H9 (cell line): ENCODE measurements at regions not wholly inside any gene's neighbourhood (a gene's known extent, or its start where the extent isn't known, plus 50 kb on each side); places are given as distances from the start of the nearest gene placed in this dataset.

Source experiments
- DNase-seq: peaks from one replicate; pipeline ENCODE4 v3.0.0-alpha.2; 2017
- H2AFZ ChIP-seq: one replicate; pipeline ENCODE4 v1.6.1; 2013; ENCODE audit warnings: mild to moderate bottlenecking, low read length, control low read depth, moderate library complexity
- H2AK5ac ChIP-seq: 2 replicates; pipeline ENCODE4 v1.6.1; 2013; ENCODE audit warnings: low read length, control low read depth, mixed read lengths; ENCODE audit not compliant: insufficient read length
- H2BK120ac ChIP-seq: one replicate; pipeline ENCODE4 v1.6.1; 2013; ENCODE audit warnings: low read depth, mild to moderate bottlenecking, low read length, control low read depth, inconsistent platforms; ENCODE audit not compliant: poor library complexity, severe bottlenecking
- H2BK12ac ChIP-seq: 2 replicates; pipeline ENCODE4 v1.6.1; 2013; ENCODE audit warnings: low read length, control low read depth, mixed read lengths, low read depth; ENCODE audit not compliant: insufficient read length
- H2BK15ac ChIP-seq: 2 replicates; pipeline ENCODE4 v1.6.1; 2013; ENCODE audit warnings: low read depth, low read length, control low read depth
- H2BK20ac ChIP-seq: one replicate; pipeline ENCODE4 v1.6.1; 2013; ENCODE audit warnings: low read depth, mild to moderate bottlenecking, low read length, control low read depth, inconsistent platforms; ENCODE audit not compliant: poor library complexity, severe bottlenecking
- H2BK5ac ChIP-seq: 2 replicates; pipeline ENCODE4 v1.6.1; 2013; ENCODE audit warnings: low read length, control low read depth, mixed read lengths; ENCODE audit not compliant: insufficient read length
- H3K14ac ChIP-seq: 2 replicates; pipeline ENCODE4 v1.6.1; 2013; ENCODE audit warnings: low read length, control low read depth; ENCODE audit not compliant: insufficient read depth
- H3K18ac ChIP-seq: 2 replicates; pipeline ENCODE4 v1.6.1; 2013; ENCODE audit warnings: low read depth, mild to moderate bottlenecking, mixed read lengths, low read length, control low read depth; ENCODE audit not compliant: insufficient read length
- H3K23ac ChIP-seq: 2 replicates; pipeline ENCODE4 v1.6.1; 2013; ENCODE audit warnings: low read length, control low read depth, mixed read lengths, low read depth; ENCODE audit not compliant: insufficient read length
- H3K23me2 ChIP-seq: 2 replicates; pipeline ENCODE4 v1.6.1; 2013; ENCODE audit warnings: low read depth, mild to moderate bottlenecking, mixed read lengths, low read length, control low read depth; ENCODE audit not compliant: insufficient read length, poor library complexity, severe bottlenecking
- H3K27ac ChIP-seq: 2 replicates; pipeline ENCODE4 v1.5.1; 2013; ENCODE audit warnings: low read length, control low read depth, mixed read lengths, low read depth; ENCODE audit not compliant: insufficient read length
- H3K27me3 ChIP-seq: 2 replicates; pipeline ENCODE4 v1.6.1; 2013; ENCODE audit warnings: low read length, control low read depth, inconsistent platforms; ENCODE audit not compliant: insufficient read depth
- H3K4ac ChIP-seq: 2 replicates; pipeline ENCODE4 v1.6.1; 2013; ENCODE audit warnings: low read depth, mild to moderate bottlenecking, control low read depth, inconsistent platforms, low read length, moderate library complexity
- H3K4me1 ChIP-seq: 2 replicates; pipeline ENCODE4 v1.6.1; 2013; ENCODE audit warnings: low read length, control low read depth, inconsistent platforms; ENCODE audit not compliant: insufficient read depth
- H3K4me2 ChIP-seq: 2 replicates; pipeline ENCODE4 v1.6.1; 2013; ENCODE audit warnings: low read length, control low read depth, mixed read lengths; ENCODE audit not compliant: insufficient read length, insufficient read depth
- H3K56ac ChIP-seq: 2 replicates; pipeline ENCODE4 v1.6.1; 2013; ENCODE audit warnings: low read depth, mild to moderate bottlenecking, mixed read lengths, low read length, control low read depth; ENCODE audit not compliant: insufficient read length
- H3K79me1 ChIP-seq: 2 replicates; pipeline ENCODE4 v1.6.1; 2013; ENCODE audit warnings: low read depth, mild to moderate bottlenecking, moderate library complexity, low read length, control low read depth, inconsistent platforms; ENCODE audit not compliant: insufficient read depth, poor library complexity, severe bottlenecking
- H3K79me2 ChIP-seq: 2 replicates; pipeline ENCODE4 v1.6.1; 2013; ENCODE audit warnings: low read length, control low read depth, inconsistent platforms; ENCODE audit not compliant: insufficient read depth
- H3K9ac ChIP-seq: 2 replicates; pipeline ENCODE4 v1.6.1; 2013; ENCODE audit warnings: low read length, control low read depth, mixed read lengths; ENCODE audit not compliant: insufficient read length; ENCODE audit errors: extremely low read depth
- H3K9me3 ChIP-seq: one replicate; pipeline ENCODE4 v1.6.1; 2013; ENCODE audit warnings: low read depth, low read length, inconsistent platforms; ENCODE audit not compliant: control insufficient read depth
- H3T11ph ChIP-seq: one replicate; pipeline ENCODE4 v1.6.1; 2013; ENCODE audit warnings: mild to moderate bottlenecking, low read length, control low read depth, inconsistent platforms
- H4K20me1 ChIP-seq: one replicate; pipeline ENCODE4 v1.6.1; 2013; ENCODE audit not compliant: control insufficient read depth, insufficient read length, insufficient read depth
- H4K5ac ChIP-seq: 2 replicates; pipeline ENCODE4 v1.6.1; 2013; ENCODE audit warnings: low read depth, mild to moderate bottlenecking, mixed read lengths, low read length, control low read depth; ENCODE audit not compliant: insufficient read length
- H4K8ac ChIP-seq: replicated peaks from 2 replicates; pipeline ENCODE4 v1.6.1; 2013; ENCODE audit warnings: low read length, control low read depth, mixed read lengths, low read depth; ENCODE audit not compliant: insufficient read length
- H4K91ac ChIP-seq: 2 replicates; pipeline ENCODE4 v1.6.1; 2013; ENCODE audit warnings: low read depth, mild to moderate bottlenecking, moderate library complexity, mixed read lengths, low read length, control low read depth; ENCODE audit not compliant: insufficient read length
- H3K27ac Mint-ChIP-seq, 3 experiments: 2 replicates in 2 of 3; 3 replicates in 1 of 3; pipeline ENCODE4 v1.8.0; 2020 to 2021; ENCODE audit warnings: mixed read lengths in 3 of 3, mild to moderate bottlenecking in 1 of 3, moderate library complexity in 1 of 3
- H3K27me3 Mint-ChIP-seq: 2 replicates; pipeline ENCODE4 v1.8.0; 2021; ENCODE audit warnings: low read depth, mild to moderate bottlenecking, moderate library complexity, mixed read lengths
- H3K36me3 Mint-ChIP-seq, 3 experiments: 2 replicates in 2 of 3; 3 replicates in 1 of 3; pipeline ENCODE4 v1.8.0; 2020 to 2021; ENCODE audit warnings: low read depth in 3 of 3, mixed read lengths in 3 of 3; ENCODE audit not compliant: insufficient read depth in 1 of 3
- H3K4me1 Mint-ChIP-seq, 2 experiments: 2 replicates each; pipeline ENCODE4 v1.8.0; 2020; ENCODE audit warnings: mixed read lengths in 2 of 2
- H3K4me3 Mint-ChIP-seq, 2 experiments: 2 replicates in 1 of 2; 3 replicates in 1 of 2; pipeline ENCODE4 v1.8.0; 2020 to 2021; ENCODE audit warnings: mild to moderate bottlenecking in 2 of 2, mixed read lengths in 2 of 2, moderate library complexity in 1 of 2
- H3K9me3 Mint-ChIP-seq, 2 experiments: 2 replicates in 1 of 2; 3 replicates in 1 of 2; pipeline ENCODE4 v1.8.0; 2020; ENCODE audit warnings: mild to moderate bottlenecking in 2 of 2, mixed read lengths in 2 of 2, moderate library complexity in 1 of 2
- CTCF ChIP-seq: fragments of 200-600 bp; sonication (generic); conservative IDR thresholded peaks from 3 replicates; pipeline ENCODE4 v1.8.0; 2021; ENCODE audit warnings: antibody characterized with exemption, mild to moderate bottlenecking
- WGBS: extraction: QIAGEN DNeasy Blood & Tissue Kit; methylation state at CpG from one replicate; pipeline ENCODE4 v1.1.7; 2013; ENCODE audit warnings: missing lambda C conversion rate, low lambda C conversion rate, mixed read lengths; ENCODE audit not compliant: insufficient read length; ENCODE audit errors: extremely low coverage; 5-methylcytosine and 5-hydroxymethylcytosine counted together

- Histone ChIP-seq H3K27me3 (peaks cover 86% of the 10 kb centered on the region), H3K79me2 (no peaks in the 10 kb centered on the region), H2BK5ac (no peak overlapping the region), H3K9me3 (no peaks in the 10 kb centered on the region), H2BK12ac (no peak overlapping the region), H2AK5ac (no peak overlapping the region), H4K8ac (no peak overlapping the region), H4K20me1 (no peaks in the 10 kb centered on the region), H2BK15ac (no peak overlapping the region), H2BK120ac (no peak overlapping the region), H3K79me1 (no peaks in the 10 kb centered on the region), H3K4me1 (no peaks in the 10 kb centered on the region), H2BK20ac (no peak overlapping the region), H3K23ac (no peak overlapping the region), H3K14ac (no peak overlapping the region), H3K4me2 (no peak overlapping the region), H3K27ac (no peak overlapping the region), H3K4ac (no peak overlapping the region), H2AFZ (no peak overlapping the region), H3T11ph (no peak overlapping the region), H4K91ac (no peak overlapping the region), H3K23me2 (no peaks in the 10 kb centered on the region), H4K5ac (no peak overlapping the region), H3K9ac (no peak overlapping the region), H3K18ac (no peak overlapping the region), H3K56ac (no peak overlapping the region)
- WGBS, result no CpG with 5 or more reads among the region's 7 CpGs
- no peak for TF ChIP-seq CTCF
- Mint-ChIP-seq H3K27ac (no peak overlapping the region), H3K36me3 (no peaks in the 10 kb centered on the region; a peak in 1 of 7 replicates), H3K4me1 (peaks cover 8 to 20% of the 10 kb centered on the region in 2 experiments), H3K27me3 (peaks cover 100% of the 10 kb centered on the region), H3K4me3 (peak overlapping the region in 1 of 2 experiments; percentile 34; a peak in 1 of 5 replicates), H3K9me3 (peaks cover 0 to 3% of the 10 kb centered on the region in 2 experiments; a peak in 2 of 5 replicates)
- DNase-seq, result no peak
Measured at GRCh38 chr6:37765182-37765775, 54.2 kb upstream of the ZFAND3 start.
